Ovary (tissue), 3 donors: ENCODE measurements at regions not wholly inside any gene's neighbourhood (a gene's known extent, or its start where the extent isn't known, plus 50 kb on each side); places are given as distances from the start of the nearest gene placed in this dataset.

ENCODE experiments used
- CTCF ChIP-seq, 3 donors: fragments of 450-650 bp in 2 of 3; fragments of 200-600 bp in 1 of 3; IDR thresholded peaks; one replicate each; pipeline versions ENCODE4 v1.5.1 to v1.8.0; 2016 to 2022; ENCODE audit warnings: antibody characterized with exemption in 3 of 3, mild to moderate bottlenecking in 1 of 3
- POLR2A ChIP-seq: fragments of 450-650 bp; IDR thresholded peaks from one replicate; pipeline ENCODE4 v1.6.1; 2017; ENCODE audit warnings: antibody characterized with exemption, mild to moderate bottlenecking, moderate library complexity
- donor health status: DM: no; HTN: no; CAD: no.

DNA sequence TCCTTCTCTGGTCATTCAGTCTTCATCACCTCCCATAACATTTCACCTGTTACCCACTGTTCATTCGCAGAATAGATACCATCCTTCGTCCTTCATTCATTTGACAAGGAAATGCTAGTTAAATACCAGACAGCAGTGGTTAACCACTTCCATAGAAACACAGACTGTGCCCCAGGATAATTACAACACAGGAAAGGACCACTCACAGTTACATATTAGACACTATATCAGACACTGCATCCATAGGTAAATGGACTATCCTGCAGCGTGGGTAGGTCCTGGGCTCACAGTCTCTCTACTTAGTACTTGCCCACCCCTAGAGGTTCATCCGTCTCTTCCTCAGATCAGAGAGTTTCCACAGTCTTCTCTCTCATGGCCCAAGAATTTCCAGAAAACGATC is 1044.6 kb downstream of the VRK1 start:
- TF ChIP-seq CTCF (IDR thresholded peaks at IDR 0.05) = no peak
- TF ChIP-seq POLR2A = no peak
